Trophoblast cell (in vitro differentiated cells and primary cell): ENCODE measurements at regions not wholly inside any gene's neighbourhood (a gene's known extent, or its start where the extent isn't known, plus 50 kb on each side); places are given as distances from the start of the nearest gene placed in this dataset.

Source experiments
- DNase-seq, 2 donors: peaks; one replicate each; pipeline ENCODE4 v3.0.0-alpha.2; 2016
- H2AFZ ChIP-seq: 2 replicates; pipeline ENCODE4 v1.6.1; 2013; ENCODE audit warnings: low read length, moderate library complexity, mild to moderate bottlenecking; ENCODE audit not compliant: insufficient read depth, poor library complexity
- H2AK5ac ChIP-seq: 2 replicates; pipeline ENCODE4 v1.6.1; 2013; ENCODE audit warnings: mild to moderate bottlenecking, low read length
- H2BK120ac ChIP-seq: 2 replicates; pipeline ENCODE4 v1.6.1; 2013; ENCODE audit warnings: low read length, mild to moderate bottlenecking, moderate library complexity; ENCODE audit not compliant: insufficient read depth, poor library complexity
- H2BK12ac ChIP-seq: 2 replicates; pipeline ENCODE4 v1.6.1; 2013; ENCODE audit warnings: mild to moderate bottlenecking, low read length, moderate library complexity
- H2BK5ac ChIP-seq: 2 replicates; pipeline ENCODE4 v1.6.1; 2013; ENCODE audit warnings: low read length, low read depth, moderate library complexity, mild to moderate bottlenecking; ENCODE audit not compliant: poor library complexity
- H3K14ac ChIP-seq: 2 replicates; pipeline ENCODE4 v1.6.1; 2013; ENCODE audit warnings: mild to moderate bottlenecking, low read length
- H3K18ac ChIP-seq: 2 replicates; pipeline ENCODE4 v1.6.1; 2013; ENCODE audit warnings: mild to moderate bottlenecking, low read length
- H3K23ac ChIP-seq: 2 replicates; pipeline ENCODE4 v1.6.1; 2013; ENCODE audit warnings: low read length
- H3K27ac ChIP-seq: 2 replicates; pipeline ENCODE4 v1.5.1; 2013; ENCODE audit warnings: low read depth, mild to moderate bottlenecking, inconsistent platforms, low read length, moderate library complexity
- H3K27me3 ChIP-seq: 2 replicates; pipeline ENCODE4 v1.6.1; 2013; ENCODE audit warnings: inconsistent platforms, mild to moderate bottlenecking, low read length, moderate library complexity; ENCODE audit not compliant: insufficient read depth
- H3K36me3 ChIP-seq, 2 experiments: 1 replicate in 1 of 2; 2 replicates in 1 of 2; pipeline ENCODE4 v1.6.1; 2013; ENCODE audit warnings: low read length in 2 of 2, mild to moderate bottlenecking in 2 of 2, moderate library complexity in 1 of 2; ENCODE audit not compliant: insufficient read depth in 2 of 2, control insufficient read depth in 1 of 2
- H3K4ac ChIP-seq: 2 replicates; pipeline ENCODE4 v1.6.1; 2013; ENCODE audit warnings: low read depth, mild to moderate bottlenecking, low read length, moderate library complexity
- H3K4me1 ChIP-seq, 2 experiments: 1 replicate in 1 of 2; 2 replicates in 1 of 2; pipeline ENCODE4 v1.6.1; 2013; ENCODE audit warnings: low read length in 2 of 2, mild to moderate bottlenecking in 2 of 2, moderate library complexity in 1 of 2; ENCODE audit not compliant: insufficient read depth in 2 of 2, control insufficient read depth in 1 of 2
- H3K4me2 ChIP-seq: 2 replicates; pipeline ENCODE4 v1.6.1; 2013; ENCODE audit warnings: inconsistent platforms, mild to moderate bottlenecking, low read length, moderate library complexity
- H3K4me3 ChIP-seq: 2 replicates; pipeline ENCODE4 v1.5.1; 2013; ENCODE audit warnings: mild to moderate bottlenecking, low read depth, low read length, inconsistent platforms
- H3K79me1 ChIP-seq: one replicate; pipeline ENCODE4 v1.6.1; 2013; ENCODE audit warnings: low read length
- H3K79me2 ChIP-seq: 2 replicates; pipeline ENCODE4 v1.6.1; 2013; ENCODE audit warnings: low read length, mild to moderate bottlenecking; ENCODE audit not compliant: control insufficient read depth, insufficient read depth, poor library complexity
- H3K9ac ChIP-seq: 2 replicates; pipeline ENCODE4 v1.6.1; 2013; ENCODE audit warnings: mild to moderate bottlenecking, low read length
- H3K9me3 ChIP-seq: 2 replicates; pipeline ENCODE4 v1.6.1; 2013; ENCODE audit warnings: low read depth, mild to moderate bottlenecking, control low read depth, inconsistent platforms, low read length; ENCODE audit not compliant: insufficient read depth
- H4K12ac ChIP-seq: 2 replicates; pipeline ENCODE4 v1.6.1; 2013; ENCODE audit warnings: low read depth, mild to moderate bottlenecking, low read length, moderate library complexity
- H4K8ac ChIP-seq: 2 replicates; pipeline ENCODE4 v1.6.1; 2013; ENCODE audit warnings: low read depth, mild to moderate bottlenecking, low read length, moderate library complexity
- H4K91ac ChIP-seq: one replicate; pipeline ENCODE4 v1.6.1; 2013; ENCODE audit warnings: low read depth, mild to moderate bottlenecking, low read length, moderate library complexity
- WGBS: extraction: QIAGEN DNeasy Blood & Tissue Kit; methylation state at CpG from one replicate; pipeline ENCODE4 v1.1.7; 2013; ENCODE audit warnings: missing lambda C conversion rate; ENCODE audit not compliant: insufficient read length, insufficient coverage; ENCODE audit errors: extremely low coverage; 5-methylcytosine and 5-hydroxymethylcytosine counted together

GRCh38 chr22:22812031-22812905, 75.3 kb upstream of the IGLL5 start:
- Histone ChIP-seq H2AFZ (no peak overlapping the region), H3K9me3 (peaks cover 22% of the 10 kb centered on the region), H2BK5ac (no peak overlapping the region), H4K91ac (no peak overlapping the region), H3K23ac (no peak overlapping the region), H2BK120ac (no peak overlapping the region), H3K36me3 (no peaks in the 10 kb centered on the region), H2BK12ac (no peak overlapping the region), H3K4me3 (no peak overlapping the region), H3K4me2 (no peak overlapping the region), H4K8ac (no peak overlapping the region), H3K14ac (no peak overlapping the region), H2AK5ac (no peak overlapping the region), H3K27me3 (no peaks in the 10 kb centered on the region), H3K4me1 (no peaks in the 10 kb centered on the region), H3K79me1 (no peaks in the 10 kb centered on the region), H3K4ac (no peak overlapping the region), H4K12ac (no peak overlapping the region), H3K27ac (no peak overlapping the region), H3K18ac (no peak overlapping the region), H3K79me2 (no peaks in the 10 kb centered on the region), H3K9ac (no peak overlapping the region)
- DNase-seq: no peak
- WGBS: no CpG with 5 or more reads among the region's 10 CpGs

- no peak overlapping the region for H4K12ac ChIP-seq
- peaks cover 25% of the 10 kb centered on the region for H3K9me3 ChIP-seq
- no peaks in the 10 kb centered on the region for H3K36me3 ChIP-seq
- DNase-seq: no peak
- H4K91ac ChIP-seq: no peak overlapping the region
- no peak overlapping the region for H4K8ac ChIP-seq
- no peak overlapping the region for H3K4me2 ChIP-seq
- no peak overlapping the region for H3K4me3 ChIP-seq
- H2AFZ ChIP-seq: no peak overlapping the region
- H2BK120ac ChIP-seq: no peak overlapping the region
- WGBS: no CpG with 5 or more reads among the region's 3 CpGs
- H2BK5ac ChIP-seq: no peak overlapping the region
- no peak overlapping the region for H2AK5ac ChIP-seq
- H3K9ac ChIP-seq: no peak overlapping the region
- H3K79me1 ChIP-seq: no peaks in the 10 kb centered on the region
- H2BK12ac ChIP-seq: no peak overlapping the region
- H3K27ac ChIP-seq: no peak overlapping the region
- H3K23ac ChIP-seq: no peak overlapping the region
- H3K4me1 ChIP-seq: no peaks in the 10 kb centered on the region
- no peak overlapping the region for H3K4ac ChIP-seq
- H3K14ac ChIP-seq: no peak overlapping the region
- no peak overlapping the region for H3K18ac ChIP-seq
- H3K27me3 ChIP-seq: no peaks in the 10 kb centered on the region
- no peaks in the 10 kb centered on the region for H3K79me2 ChIP-seq
Observed at GRCh38 chr22:22813126-22814075, 74.2 kb upstream of the IGLL5 start.

GRCh38 chr22:22814666-22815396, 72.8 kb upstream of the IGLL5 start:
- H3K23ac ChIP-seq: no peak overlapping the region
- no peak overlapping the region for H2BK120ac ChIP-seq
- H3K79me2 ChIP-seq: no peaks in the 10 kb centered on the region
- H3K4me1 ChIP-seq: no peaks in the 10 kb centered on the region
- H2AFZ ChIP-seq: no peak overlapping the region
- no peak overlapping the region for H3K4ac ChIP-seq
- no peak overlapping the region for H4K12ac ChIP-seq
- no peak overlapping the region for H3K18ac ChIP-seq
- no peak overlapping the region for H2BK5ac ChIP-seq
- WGBS: no CpG with 5 or more reads among the region's 14 CpGs
- H3K9me3 ChIP-seq: peaks cover 34% of the 10 kb centered on the region
- H3K4me3 ChIP-seq: no peak overlapping the region
- no peaks in the 10 kb centered on the region for H3K79me1 ChIP-seq
- no peak overlapping the region for H2BK12ac ChIP-seq
- H3K36me3 ChIP-seq: no peaks in the 10 kb centered on the region
- no peak overlapping the region for H2AK5ac ChIP-seq
- no peak overlapping the region for H3K27ac ChIP-seq
- no peak overlapping the region for H3K9ac ChIP-seq
- no peak overlapping the region for H3K14ac ChIP-seq
- no peak overlapping the region for H4K91ac ChIP-seq
- H3K27me3 ChIP-seq: no peaks in the 10 kb centered on the region
- H3K4me2 ChIP-seq: no peak overlapping the region
- DNase-seq: no peak
- H4K8ac ChIP-seq: no peak overlapping the region
